GM12873 (cell line): ENCODE measurements at regions not wholly inside any gene's neighbourhood (a gene's known extent, or its start where the extent isn't known, plus 50 kb on each side); places are given as distances from the start of the nearest gene placed in this dataset.

Experiments
- TF ChIP-seq, protein P1 (sequence below): IDR thresholded peaks from 2 replicates; pipeline ENCODE4 v1.5.1; 2012; ENCODE audit warnings: low read depth, mild to moderate bottlenecking, moderate library complexity, low read length, control low read depth; ENCODE audit not compliant: insufficient read depth; ENCODE audit errors: missing control alignments

DNA sequence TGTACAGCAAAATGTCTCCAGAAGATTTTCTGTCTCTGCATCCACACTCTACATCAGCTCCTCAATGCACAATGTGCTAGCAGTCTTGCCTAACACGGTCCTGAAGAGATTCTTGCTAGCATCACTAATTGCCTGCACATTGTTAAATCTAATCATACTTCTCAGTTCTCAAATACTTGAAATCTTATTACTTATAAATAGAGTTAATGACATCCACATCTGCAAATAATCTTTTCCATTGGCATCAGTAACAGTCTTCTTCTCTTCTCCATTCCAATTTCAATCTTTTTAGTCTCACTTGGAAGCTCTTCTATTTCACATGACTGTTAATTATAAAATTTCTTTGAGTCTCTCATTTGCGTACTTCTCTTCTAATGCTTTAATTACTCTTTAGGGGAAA, 630.5 kb upstream of the SLITRK6 start:
- TF ChIP-seq, protein P1, sequence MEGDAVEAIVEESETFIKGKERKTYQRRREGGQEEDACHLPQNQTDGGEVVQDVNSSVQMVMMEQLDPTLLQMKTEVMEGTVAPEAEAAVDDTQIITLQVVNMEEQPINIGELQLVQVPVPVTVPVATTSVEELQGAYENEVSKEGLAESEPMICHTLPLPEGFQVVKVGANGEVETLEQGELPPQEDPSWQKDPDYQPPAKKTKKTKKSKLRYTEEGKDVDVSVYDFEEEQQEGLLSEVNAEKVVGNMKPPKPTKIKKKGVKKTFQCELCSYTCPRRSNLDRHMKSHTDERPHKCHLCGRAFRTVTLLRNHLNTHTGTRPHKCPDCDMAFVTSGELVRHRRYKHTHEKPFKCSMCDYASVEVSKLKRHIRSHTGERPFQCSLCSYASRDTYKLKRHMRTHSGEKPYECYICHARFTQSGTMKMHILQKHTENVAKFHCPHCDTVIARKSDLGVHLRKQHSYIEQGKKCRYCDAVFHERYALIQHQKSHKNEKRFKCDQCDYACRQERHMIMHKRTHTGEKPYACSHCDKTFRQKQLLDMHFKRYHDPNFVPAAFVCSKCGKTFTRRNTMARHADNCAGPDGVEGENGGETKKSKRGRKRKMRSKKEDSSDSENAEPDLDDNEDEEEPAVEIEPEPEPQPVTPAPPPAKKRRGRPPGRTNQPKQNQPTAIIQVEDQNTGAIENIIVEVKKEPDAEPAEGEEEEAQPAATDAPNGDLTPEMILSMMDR, result no peak

DNA sequence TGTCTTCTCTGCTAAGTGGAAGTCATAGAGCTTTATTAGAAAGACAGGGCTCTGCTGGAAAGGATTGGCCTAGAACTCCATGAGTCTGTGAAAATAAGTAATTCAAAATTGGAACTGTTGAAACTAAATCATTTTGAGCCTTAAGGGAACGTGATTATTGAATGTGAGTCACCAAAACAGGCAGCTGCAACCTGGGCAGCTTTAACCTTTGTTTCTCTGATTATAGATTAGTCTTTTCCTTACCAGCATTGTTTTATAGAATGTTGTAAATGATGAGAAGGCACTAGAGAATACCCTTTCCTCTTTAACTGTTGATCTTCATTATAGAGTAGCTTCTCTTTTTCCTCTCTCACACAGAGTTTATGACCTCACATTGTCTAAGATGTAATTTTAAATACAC, 638.8 kb upstream of the SLITRK6 start:
- TF ChIP-seq, protein P1, result no peak

DNA sequence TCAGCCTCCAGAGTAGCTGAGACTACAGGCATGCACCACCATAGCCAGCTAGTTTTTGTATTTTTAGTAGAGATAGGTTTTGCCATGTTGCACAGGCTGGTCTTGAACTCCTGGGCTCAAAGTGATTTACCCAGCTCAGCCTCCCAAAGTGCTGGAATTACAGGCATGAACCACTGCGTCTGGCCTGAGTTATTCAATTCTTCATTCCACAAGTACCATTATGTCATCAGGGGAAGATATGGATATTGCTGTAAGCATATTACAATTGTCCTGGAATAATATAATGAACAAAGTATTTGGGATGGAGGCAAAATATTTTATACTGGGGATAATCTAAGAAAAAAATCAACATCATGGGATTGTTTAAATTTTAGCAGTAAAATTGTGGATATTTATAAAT, 646.0 kb upstream of the SLITRK6 start:
- TF ChIP-seq, protein P1, result no peak

DNA sequence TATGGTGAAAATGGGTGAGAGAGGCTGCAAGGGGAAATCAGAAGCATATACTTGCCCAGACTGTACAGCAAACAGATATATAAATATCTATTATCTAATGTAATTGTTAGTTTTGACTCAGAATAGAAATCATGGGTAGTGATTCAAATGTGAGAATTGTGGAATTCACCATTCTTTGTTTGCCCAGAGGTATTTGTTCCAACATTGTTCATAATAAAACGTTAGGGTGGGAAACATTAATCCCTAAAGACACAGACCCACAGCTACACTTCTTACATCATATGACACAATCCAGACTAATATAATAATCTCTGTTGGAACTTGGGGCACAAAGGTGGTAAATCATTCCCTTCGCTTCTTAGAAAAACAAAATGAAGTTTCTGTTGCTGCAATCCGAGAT, 646.5 kb upstream of the SLITRK6 start:
- TF ChIP-seq, protein P1, result no peak

DNA sequence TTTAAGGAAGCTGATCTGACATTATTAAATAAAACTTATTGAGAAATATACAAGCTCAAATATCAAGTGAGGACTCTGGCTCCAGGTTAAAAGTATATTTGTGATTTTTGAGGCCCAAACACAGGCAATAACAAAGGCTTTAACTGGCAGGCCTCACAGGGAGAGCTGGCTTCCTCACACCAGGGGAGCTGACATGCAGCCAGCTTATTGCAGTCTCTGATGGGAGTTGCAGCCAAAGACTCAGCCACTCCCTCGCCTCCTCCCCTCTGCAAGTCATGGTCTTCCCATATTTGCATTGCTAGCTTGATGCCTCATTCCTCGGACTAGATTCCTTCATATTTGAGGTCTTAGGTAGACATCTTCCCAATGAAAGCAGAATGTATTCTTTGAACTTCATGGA, 647.1 kb upstream of the SLITRK6 start:
- TF ChIP-seq, protein P1, result no peak

DNA sequence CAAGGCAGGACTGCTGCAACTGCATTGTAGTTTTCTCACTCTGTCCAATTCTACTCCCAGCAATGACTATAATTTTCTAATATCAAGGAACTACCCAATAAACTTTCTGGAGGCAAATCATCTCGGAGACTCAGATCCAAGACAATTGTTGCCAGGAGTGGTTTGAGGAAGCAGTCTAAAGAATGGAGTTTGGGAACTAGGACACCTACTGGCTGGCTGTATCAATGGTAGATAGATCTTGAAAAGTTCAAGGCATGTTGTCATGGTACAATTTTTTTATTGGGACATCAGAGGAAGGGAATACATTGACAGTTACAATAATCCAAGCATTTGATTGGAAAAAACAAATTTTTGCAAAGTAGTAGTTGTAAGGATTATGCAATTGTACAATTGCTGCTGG, 648.3 kb upstream of the SLITRK6 start:
- TF ChIP-seq, protein P1, result no peak

DNA sequence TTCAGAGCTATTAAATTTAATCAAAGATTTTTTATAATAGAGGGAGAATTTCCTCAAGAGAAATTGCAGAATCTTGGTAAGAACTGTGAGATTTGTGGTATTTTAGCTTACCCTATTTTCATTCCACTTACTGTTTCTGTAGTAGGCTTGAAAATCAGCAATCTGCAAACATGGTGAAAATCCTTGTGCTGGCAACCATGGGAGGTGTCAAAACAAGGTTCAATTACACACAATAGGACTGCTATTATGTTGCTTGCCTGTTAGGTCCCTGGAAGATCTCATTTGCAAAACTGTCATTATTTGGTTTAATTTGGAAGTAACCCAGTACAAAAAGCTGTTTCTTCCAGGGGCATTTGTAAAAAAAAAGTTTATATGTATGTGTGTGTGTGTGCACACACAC, 662.8 kb upstream of the SLITRK6 start:
- TF ChIP-seq, protein P1, result no peak

DNA sequence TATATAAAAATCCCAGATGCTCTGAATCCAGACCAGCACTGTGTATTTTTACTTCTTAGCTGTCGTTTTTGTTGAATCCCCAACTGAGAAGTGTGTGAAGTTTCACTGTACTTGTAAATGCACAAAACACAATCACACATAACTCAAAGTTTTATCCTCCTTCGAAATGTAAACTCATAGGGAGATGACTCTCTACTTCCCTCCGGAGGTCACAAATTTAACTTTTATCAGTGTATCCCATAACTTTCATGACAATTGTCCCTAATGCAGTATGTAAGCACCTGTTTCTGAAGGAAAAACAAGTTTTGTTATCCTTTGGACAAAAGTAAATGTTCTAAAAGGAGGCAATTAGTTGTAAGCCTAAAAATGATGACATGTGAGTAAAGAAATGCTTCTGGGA, 665.0 kb upstream of the SLITRK6 start:
- TF ChIP-seq, protein P1, result no peak
